CD4-positive, alpha-beta T cell treated with Interleukin-4 for 1 hour (primary cell): ENCODE measurements at regions not wholly inside any gene's neighbourhood (a gene's known extent, or its start where the extent isn't known, plus 50 kb on each side); places are given as distances from the start of the nearest gene placed in this dataset.
A peak's percentile ranks its signal among the peaks of the same experiment; 100 is the strongest.
"Not testable (repeated sequence)": the region's sequence is repeated elsewhere in the genome, so short reads cannot be mapped to it uniquely, and the experiment has no call there.

Experiments used
- DNase-seq, 2 donors: peaks; one replicate each; pipeline ENCODE4 v3.0.0-alpha.2; 2020 to 2022

DNA sequence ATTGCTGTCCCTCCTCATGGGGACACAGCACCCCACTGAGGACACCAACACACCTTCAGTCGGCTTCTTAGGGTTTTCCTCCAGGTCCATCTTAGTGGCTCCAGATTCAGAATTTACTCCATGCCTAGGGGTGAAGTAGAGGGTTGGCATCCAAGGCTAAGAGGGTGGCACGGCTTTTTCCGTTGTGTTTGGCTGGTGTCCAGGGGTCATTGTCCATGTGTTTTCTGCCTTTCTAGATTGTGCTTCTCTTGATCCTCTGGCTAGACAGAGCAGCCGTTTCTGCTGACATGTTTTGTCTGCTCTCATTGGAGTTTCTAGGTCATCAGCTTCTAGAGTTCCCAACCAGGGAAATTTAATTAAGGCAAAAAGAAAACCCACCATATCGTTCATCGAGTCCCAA is 291.6 kb upstream of the CELF2 start:
- DNase-seq, result no peak

GRCh38 chr10:10727411-10727810 is 290.3 kb upstream of the CELF2 start:
- DNase-seq, result not testable (repeated sequence)

DNA sequence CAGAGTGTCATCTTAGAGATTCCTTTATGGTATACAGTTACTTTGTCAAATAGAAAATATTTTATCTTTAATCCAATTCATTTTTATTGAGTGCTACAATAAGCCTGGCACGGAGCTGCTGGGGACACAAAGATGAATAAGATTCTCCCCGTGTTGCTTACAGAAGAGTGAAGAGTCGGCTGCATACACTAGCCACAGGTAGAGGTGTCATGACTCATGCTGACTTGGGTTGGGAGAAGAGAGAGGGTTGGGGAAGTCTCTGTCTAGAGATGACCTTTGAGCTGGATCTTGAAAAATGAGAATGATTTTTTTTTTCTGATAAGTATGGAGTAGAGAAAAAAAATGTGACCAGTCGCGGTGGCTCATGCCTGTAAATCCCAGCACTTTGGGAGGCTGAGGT is 289.9 kb upstream of the CELF2 start:
- no peak for DNase-seq

DNA sequence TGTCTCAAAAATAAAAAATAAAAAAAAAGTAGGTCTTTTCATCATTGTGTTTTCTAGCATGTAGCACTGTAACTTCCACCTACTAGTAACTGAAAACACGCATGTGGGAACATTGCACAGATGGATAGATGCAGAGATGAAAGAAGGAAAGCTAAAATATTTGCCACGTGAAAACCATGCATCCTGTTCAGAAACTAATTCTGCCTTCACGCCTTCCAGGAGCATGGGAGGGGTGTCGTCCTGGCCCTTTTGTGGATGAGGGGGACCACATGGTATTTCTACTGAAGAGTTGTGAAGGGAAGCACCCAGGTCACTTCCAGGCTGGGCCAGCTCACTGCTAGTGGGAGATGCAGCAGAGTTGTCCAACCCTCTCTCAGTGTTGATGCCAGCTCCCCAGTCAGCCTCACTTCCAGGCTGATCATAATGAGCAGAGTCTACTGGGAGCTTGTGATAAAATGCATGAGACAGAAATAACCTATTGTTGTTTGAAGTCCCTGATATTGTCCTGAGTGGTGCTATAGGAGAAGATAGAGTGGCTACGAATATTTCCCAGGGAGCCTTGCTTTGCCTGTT is 287.1 kb upstream of the CELF2 start:
- no peak for DNase-seq

GRCh38 chr10:10731366-10731765 is 286.3 kb upstream of the CELF2 start:
- DNase-seq, result no peak

DNA sequence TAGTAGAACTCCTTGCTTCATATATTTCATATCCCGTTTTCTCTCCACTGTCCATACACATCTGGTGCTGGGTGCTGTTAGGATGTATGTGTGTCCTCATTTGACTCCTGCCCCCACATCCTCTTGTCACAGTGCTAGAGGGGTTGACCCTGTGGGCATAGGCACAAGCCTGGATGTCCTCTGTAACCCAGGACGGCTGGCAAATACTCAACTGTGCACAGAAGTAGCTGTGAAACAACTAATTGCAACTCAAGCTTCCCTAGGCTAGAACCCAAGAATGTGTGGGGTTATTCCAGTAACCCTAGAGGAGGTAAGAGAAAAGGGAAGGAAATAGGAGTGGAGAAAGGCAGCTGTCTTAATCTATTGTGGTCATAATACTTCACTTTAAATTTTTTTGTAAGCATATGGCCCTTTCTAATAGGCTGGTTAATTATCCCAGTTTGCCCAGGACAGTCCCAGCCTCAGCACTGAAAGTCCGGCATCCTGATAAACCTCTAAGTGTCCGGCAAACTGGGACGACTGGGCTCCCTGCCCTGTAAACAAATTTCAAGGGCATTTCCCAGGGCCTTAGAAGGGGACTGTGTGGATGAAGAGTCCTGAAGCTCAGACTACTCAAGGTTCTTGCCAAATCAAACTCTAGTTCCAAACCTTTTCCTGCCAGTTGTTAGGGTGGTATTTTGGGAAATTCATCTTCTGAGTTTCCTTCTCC is 283.2 kb upstream of the CELF2 start:
- no peak for DNase-seq

DNA sequence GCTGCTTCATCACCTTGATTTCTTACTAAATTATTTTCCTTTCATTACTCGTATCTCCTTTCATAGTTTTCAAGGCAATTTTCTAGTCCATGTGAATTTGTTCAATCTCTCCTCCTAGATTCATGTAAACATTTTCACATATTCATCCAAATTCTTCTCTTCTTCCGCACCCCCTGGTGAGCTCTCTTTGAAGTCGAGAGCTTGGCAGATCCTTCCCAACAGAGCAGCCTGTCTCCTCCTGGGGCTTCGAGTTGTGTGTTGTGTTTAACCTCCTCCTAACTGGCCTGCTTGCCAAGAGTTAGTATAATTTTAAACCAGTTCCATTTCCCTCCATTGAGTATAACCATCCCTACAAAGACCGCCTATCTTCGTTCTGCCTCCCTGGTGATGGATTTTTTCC is 272.4 kb upstream of the CELF2 start:
- DNase-seq, result no peak

DNA sequence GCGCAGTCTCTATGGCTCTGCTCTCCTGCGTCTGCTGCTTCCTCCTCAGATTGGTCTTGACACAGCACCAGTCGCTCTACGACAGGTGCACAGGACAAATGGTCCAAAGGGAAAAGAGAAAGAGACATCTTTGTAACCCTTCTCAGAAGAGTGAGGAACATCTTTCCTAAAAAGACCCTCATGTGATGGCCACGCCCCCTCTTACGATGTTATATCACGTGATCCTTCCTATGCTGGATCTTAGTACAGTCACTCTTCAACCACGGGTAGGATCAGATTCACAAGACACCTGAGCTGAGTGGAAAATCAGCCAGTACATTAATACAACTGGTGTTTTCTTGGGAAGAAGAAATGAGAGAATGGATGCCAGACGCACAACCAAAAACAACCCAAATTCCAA is 262.2 kb upstream of the CELF2 start:
- no peak for DNase-seq

GRCh38 chr10:10758306-10758705 is 259.4 kb upstream of the CELF2 start:
- DNase-seq, result no peak

DNA sequence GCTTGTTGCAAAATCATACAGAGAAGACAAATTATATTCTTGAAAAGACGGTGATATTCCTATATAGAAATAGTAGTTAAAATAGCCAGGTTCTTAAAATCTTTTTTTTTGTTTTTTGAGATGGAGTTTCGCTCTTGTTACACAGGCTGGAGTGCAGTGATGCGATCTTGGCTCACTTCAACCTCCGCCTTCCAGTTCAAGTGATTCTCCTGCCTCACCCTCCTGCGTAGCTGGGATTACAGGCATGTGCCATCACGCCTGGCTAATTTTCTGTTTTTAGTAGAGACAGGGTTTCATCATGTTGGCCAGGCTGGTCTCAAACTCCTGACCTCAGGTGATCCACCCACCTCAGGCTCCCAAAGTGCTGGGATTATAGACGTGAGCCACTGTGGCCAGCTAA is 257.9 kb upstream of the CELF2 start:
- not testable (repeated sequence) for DNase-seq

DNA sequence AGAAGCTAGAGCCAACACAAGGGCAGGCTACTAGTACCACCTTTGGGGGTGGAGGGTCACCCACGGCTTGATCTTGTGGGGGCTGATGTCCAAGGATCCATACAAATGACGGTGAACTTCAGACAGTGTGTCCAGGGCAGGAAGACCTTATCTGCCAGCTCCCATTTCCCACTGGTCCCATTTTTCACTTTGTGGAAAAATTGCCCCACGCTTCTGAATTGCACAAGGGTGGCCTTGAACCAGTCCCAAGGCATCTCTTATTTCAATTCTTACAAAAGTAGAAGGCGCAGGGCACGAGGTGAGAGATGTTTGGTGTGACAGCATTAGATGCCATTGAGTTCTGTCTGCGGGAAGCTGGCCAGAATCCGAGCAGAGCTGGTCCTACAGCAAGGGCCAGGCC is 252.7 kb upstream of the CELF2 start:
- DNase-seq, result no peak

GRCh38 chr10:10772411-10772810 is 245.3 kb upstream of the CELF2 start:
- no peak for DNase-seq

- no peak for DNase-seq
Measured at GRCh38 chr10:10772874-10773508, 244.7 kb upstream of the CELF2 start.

DNA sequence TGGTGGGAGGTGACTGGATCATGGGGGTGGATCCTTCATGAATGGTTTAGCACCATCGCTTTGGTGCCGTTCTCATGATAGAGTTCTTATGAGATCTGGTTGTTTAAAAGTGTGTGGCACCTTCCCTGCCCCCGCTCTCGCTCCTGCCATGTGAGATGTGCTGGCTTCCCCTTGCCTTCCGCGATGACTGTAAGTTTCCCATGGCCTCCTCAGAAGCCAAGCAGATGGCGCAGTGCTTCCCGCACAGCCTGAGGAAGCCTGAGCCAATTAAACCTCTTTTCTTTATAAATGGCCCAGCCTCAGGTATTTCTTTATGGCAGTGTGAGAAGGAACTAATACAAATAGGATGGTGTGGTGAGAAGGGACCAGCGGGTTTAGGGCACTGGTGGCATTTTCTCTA is 243.3 kb upstream of the CELF2 start:
- DNase-seq, result no peak

DNA sequence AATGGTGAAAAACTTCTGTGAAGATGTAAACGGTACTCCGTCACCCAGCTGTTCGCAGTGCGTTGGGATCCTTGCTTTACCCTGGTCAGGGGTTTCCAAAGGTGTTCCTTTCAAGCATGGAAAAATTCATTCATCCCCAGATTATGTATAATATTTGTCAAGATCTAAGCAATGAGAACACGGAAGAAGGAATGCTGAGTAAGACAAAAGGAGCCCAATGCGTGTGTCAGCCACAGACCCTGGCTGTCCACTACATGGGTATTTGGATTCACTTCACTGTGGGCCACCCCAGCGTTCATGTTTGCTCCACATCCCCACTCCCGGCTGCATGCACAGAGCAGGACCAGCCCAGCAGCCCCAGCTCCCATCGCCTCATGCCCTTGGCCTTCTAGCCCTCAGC is 241.3 kb upstream of the CELF2 start:
- DNase-seq, result no peak

DNA sequence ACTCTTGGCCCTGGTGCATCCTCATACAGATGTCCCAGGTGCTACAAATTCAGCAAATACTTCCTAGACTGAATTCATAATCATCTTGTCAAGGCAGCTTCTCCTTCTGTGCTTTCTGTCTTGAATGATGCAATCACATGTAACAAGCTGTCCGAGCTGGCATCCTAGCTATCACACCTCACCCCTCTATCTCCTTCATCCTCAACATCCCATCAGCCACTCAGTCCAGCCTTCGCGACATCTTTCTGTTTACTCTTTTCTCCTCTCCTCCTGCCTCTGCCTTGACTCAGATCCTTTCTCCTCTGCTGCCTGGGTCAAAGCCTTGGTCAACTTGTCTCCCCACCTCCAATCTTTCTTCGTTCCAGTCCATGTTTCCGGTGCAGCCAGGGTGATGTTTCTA is 240.4 kb upstream of the CELF2 start:
- DNase-seq, result no peak

DNA sequence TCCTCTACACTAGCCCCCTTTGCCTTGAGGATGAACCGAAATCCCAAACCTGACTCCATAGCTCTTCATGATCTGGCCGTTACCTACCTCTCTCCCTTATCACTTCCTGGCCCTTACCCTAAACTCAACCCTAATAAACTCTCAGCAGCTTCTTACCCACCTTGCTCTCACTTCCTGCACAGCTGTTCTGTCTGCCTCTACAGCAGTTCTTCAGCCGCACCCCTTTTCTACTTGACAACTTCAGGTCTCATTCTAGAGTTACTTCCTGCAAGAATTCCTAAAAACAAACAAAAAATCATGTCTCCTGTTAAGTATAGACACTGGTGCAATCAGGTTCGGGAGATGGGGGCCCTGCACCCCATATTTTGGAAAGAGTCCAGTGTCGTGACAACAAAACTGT is 239.9 kb upstream of the CELF2 start:
- DNase-seq, result no peak

DNA sequence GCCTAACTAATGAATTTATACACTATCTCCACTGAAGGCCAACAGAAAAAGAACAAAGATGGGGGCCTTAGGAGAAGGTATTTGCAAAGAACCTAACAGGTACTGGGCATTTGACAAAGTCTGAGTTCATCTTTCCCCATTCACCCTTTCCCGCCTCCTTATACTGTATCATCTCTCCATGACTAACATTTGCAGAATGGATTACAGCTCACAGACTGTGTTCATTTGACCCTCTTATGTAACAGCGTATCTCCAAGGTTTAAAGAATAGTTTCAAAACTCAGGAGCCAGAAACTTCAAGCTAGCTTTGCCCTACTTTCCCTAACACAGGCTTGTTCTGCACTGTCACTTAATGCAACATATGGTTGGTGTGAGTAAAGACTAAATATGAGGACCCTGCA is 238.7 kb upstream of the CELF2 start:
- DNase-seq, result no peak

- no peak for DNase-seq
Measured at GRCh38 chr10:10779511-10779910, 238.2 kb upstream of the CELF2 start.

GRCh38 chr10:10780746-10781145 is 236.9 kb upstream of the CELF2 start:
- no peak for DNase-seq

DNA sequence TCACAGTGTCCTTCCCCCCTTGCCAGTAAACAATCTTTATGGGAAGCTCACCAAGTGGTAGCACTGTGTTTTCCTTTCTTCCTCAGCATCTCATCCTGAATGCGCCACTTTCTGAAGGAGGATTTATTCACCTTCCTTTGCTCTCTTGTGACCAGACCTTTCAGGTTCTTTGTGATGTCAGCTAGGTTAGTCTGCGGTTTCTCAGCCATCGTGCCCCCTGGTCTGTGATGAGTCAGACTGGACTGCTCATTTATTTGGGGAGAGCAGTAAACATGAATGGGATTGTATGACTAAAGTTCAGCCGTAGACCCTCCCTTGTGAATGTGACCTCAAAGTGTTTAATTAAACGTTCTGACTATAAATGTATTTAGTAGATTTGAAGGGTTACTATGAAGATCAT is 235.1 kb upstream of the CELF2 start:
- no peak for DNase-seq

DNA sequence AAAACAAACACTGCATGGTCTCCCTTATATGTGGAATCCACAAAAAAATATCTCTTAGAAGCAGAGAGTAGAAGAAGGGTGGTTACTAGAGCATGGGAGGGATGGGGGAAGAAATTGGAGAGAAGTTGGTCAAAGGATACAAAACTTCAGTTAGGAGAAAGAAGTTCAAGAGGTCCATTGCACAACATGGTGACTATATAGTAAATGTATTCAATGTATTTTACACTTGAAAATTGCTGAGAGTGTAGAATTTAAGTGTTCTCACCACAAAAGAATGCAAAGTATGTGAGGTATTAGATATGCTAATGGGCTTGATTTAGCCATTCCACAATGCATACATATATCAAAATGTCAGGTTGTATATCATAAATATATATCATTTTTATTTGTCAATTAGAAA is 232.0 kb upstream of the CELF2 start:
- no peak for DNase-seq

DNA sequence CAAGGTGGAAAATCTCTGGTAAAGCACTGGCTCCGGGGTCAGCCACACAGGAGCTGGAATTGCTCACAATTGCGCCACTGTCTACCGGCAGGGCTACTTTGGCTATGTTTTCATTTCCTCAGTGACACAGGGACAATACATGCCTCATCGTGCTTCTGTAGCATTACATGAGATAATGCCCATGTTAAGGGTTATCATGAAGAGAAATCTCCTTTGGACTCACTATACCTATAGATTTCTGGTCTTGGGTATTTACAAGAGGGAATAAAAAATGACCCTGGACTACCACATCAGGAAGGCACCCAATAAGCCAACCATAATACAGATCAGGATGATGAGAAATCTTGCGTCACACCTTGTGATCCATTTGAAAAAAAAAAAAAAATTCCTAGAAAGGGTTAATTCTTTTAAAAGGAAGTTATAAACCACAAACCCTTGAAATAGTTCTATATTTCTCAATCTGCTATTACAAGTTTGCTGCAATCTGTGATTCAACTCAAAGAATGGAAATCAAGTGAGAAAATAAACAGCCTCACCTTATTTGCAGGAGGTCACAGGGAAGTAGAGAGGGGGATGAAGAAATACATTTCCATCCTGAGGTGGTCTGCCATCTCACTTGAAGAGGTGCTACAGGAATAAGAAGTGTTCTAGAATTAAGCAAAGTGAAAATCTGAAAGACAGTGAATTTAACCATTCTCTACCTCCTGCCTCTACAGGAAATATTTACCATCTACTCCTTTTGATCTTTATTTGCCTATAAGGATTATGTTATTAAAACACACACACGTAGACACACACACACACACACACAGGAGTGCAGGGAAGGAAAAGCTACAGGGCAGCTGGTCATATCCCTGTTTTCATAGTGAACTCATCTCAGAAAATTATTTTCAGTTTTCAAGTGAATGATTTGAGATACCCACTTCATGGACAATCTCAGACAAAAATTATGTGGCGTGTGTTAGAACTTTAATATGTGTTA is 231.3 kb upstream of the CELF2 start:
- DNase-seq, result peak in 1 of 2 donors; percentile 12
